Nephron progenitor cell (in vitro differentiated cells): ENCODE measurements at regions not wholly inside any gene's neighbourhood (a gene's known extent, or its start where the extent isn't known, plus 50 kb on each side); places are given as distances from the start of the nearest gene placed in this dataset.
A peak's percentile ranks its signal among the peaks of the same experiment; 100 is the strongest.

ENCODE experiments used
- DNase-seq: peaks from one replicate; pipeline ENCODE4 v3.0.0; 2021
- H3K27ac Mint-ChIP-seq: 2 replicates; pipeline ENCODE4 v1.8.0; 2021; ENCODE audit warnings: mild to moderate bottlenecking, moderate library complexity, mixed read lengths
- H3K27me3 Mint-ChIP-seq: 2 replicates; pipeline ENCODE4 v1.8.0; 2021; ENCODE audit warnings: mild to moderate bottlenecking, low read depth, mixed read lengths; ENCODE audit not compliant: poor library complexity
- H3K36me3 Mint-ChIP-seq: 2 replicates; pipeline ENCODE4 v1.8.0; 2021; ENCODE audit warnings: low read depth, mixed read lengths
- H3K4me1 Mint-ChIP-seq: 2 replicates; pipeline ENCODE4 v1.8.0; 2021; ENCODE audit warnings: mixed read lengths
- H3K4me3 Mint-ChIP-seq: 2 replicates; pipeline ENCODE4 v1.8.0; 2021; ENCODE audit warnings: mild to moderate bottlenecking, moderate library complexity, mixed read lengths
- H3K9me3 Mint-ChIP-seq: 2 replicates; pipeline ENCODE4 v1.8.0; 2021; ENCODE audit warnings: mild to moderate bottlenecking, moderate library complexity, mixed read lengths
- CTCF ChIP-seq: fragments of 200-600 bp; sonication (generic); IDR thresholded peaks from 2 replicates; pipeline ENCODE4 v1.5.0; 2021; ENCODE audit warnings: antibody characterized with exemption

- DNase-seq = no peak
- Mint-ChIP-seq H3K4me1 (no peaks in the 10 kb centered on the region), H3K4me3 (no peak overlapping the region), H3K27ac (no peak overlapping the region), H3K27me3 (no peaks in the 10 kb centered on the region), H3K9me3 (peaks cover 6% of the 10 kb centered on the region), H3K36me3 (no peaks in the 10 kb centered on the region)
- TF ChIP-seq CTCF = peak; percentile 40
Measured at GRCh38 chr13:34076943-34077703, 259.2 kb downstream of the RFC3 start.

- DNase-seq = no peak
- no peaks in the 10 kb centered on the region for H3K4me1 Mint-ChIP-seq
- H3K9me3 Mint-ChIP-seq = peaks cover 6% of the 10 kb centered on the region
- no peak overlapping the region for H3K27ac Mint-ChIP-seq
- H3K36me3 Mint-ChIP-seq = no peaks in the 10 kb centered on the region
- TF ChIP-seq CTCF = no peak
- no peak overlapping the region for H3K4me3 Mint-ChIP-seq
- no peaks in the 10 kb centered on the region for H3K27me3 Mint-ChIP-seq
Measured at GRCh38 chr13:34078334-34078999, 260.5 kb downstream of the RFC3 start.

- Mint-ChIP-seq H3K4me3 (no peak overlapping the region), H3K36me3 (peaks cover 16% of the 10 kb centered on the region), H3K27ac (no peak overlapping the region), H3K9me3 (peaks cover 33% of the 10 kb centered on the region), H3K27me3 (no peaks in the 10 kb centered on the region), H3K4me1 (no peaks in the 10 kb centered on the region)
- DNase-seq = no peak
- no peak for TF ChIP-seq CTCF
Measured at GRCh38 chr13:34085204-34085603, 267.3 kb downstream of the RFC3 start.

- DNase-seq = no peak
- H3K27ac Mint-ChIP-seq = no peak overlapping the region
Measured at GRCh38 chr13:34086281-34086680, 268.3 kb downstream of the RFC3 start.

GRCh38 chr13:34087791-34088190 lies 269.8 kb downstream of the RFC3 start:
- DNase-seq = no peak
- Mint-ChIP-seq H3K9me3 (peaks cover 33% of the 10 kb centered on the region), H3K36me3 (peaks cover 16% of the 10 kb centered on the region), H3K27me3 (no peaks in the 10 kb centered on the region), H3K4me3 (no peak overlapping the region), H3K27ac (no peak overlapping the region), H3K4me1 (no peaks in the 10 kb centered on the region)
- TF ChIP-seq CTCF = no peak

More at GRCh38 chr13:34086281-34086680, 268.3 kb downstream of the RFC3 start:
- Mint-ChIP-seq H3K4me3 (no peak overlapping the region), H3K36me3 (peaks cover 16% of the 10 kb centered on the region), H3K4me1 (no peaks in the 10 kb centered on the region), H3K27me3 (no peaks in the 10 kb centered on the region), H3K9me3 (peaks cover 33% of the 10 kb centered on the region)
- TF ChIP-seq CTCF = no peak

GRCh38 chr13:34103854-34104253 lies 285.9 kb downstream of the RFC3 start:
- H3K36me3 Mint-ChIP-seq = no peaks in the 10 kb centered on the region

More at GRCh38 chr13:34103854-34104253, 285.9 kb downstream of the RFC3 start:
- no peak for DNase-seq
- TF ChIP-seq CTCF = no peak
- Mint-ChIP-seq H3K4me1 (peaks cover 28% of the 10 kb centered on the region), H3K27ac (no peak overlapping the region), H3K9me3 (peaks cover under 1% of the 10 kb centered on the region), H3K4me3 (no peak overlapping the region), H3K27me3 (no peaks in the 10 kb centered on the region)
